Heart right ventricle (tissue), 16 donors: ENCODE measurements at regions not wholly inside any gene's neighbourhood (a gene's known extent, or its start where the extent isn't known, plus 50 kb on each side); places are given as distances from the start of the nearest gene placed in this dataset.
"Not testable (repeated sequence)": the region's sequence is repeated elsewhere in the genome, so short reads cannot be mapped to it uniquely, and the experiment has no call there.

ENCODE experiments used
- ATAC-seq, 8 donors: fragments of 200-7000 bp; cut with Tn5 transposase; one replicate each; pipeline ENCODE4 v1.9.1; 2020; ENCODE audit warnings: mild to moderate bottlenecking in 8 of 8, moderate library complexity in 8 of 8, moderate number of reproducible peaks in 1 of 8
- DNase-seq, 2 donors: peaks; one replicate each; pipeline ENCODE4 v3.0.0-alpha.2; 2020
- H3K27ac ChIP-seq, 10 donors: fragments of 200-600 bp; sonication (generic) in 2 of 10; one replicate each; pipeline versions ENCODE4 v1.5.0 to v1.8.0; 2020 to 2022; ENCODE audit warnings: mild to moderate bottlenecking in 3 of 10
- H3K27me3 ChIP-seq, 7 donors: fragments of 200-600 bp; one replicate each; pipeline ENCODE4 v1.8.0; 2021 to 2022; ENCODE audit warnings: mild to moderate bottlenecking in 2 of 7
- H3K36me3 ChIP-seq, 9 donors: fragments of 200-600 bp; sonication (generic) in 1 of 9; one replicate each; pipeline versions ENCODE4 v1.5.0 to v1.8.0; 2020 to 2022; ENCODE audit warnings: mild to moderate bottlenecking in 2 of 9
- H3K4me1 ChIP-seq, 9 donors: fragments of 200-600 bp; sonication (generic) in 1 of 9; one replicate each; pipeline versions ENCODE4 v1.5.0 to v1.8.0; 2020 to 2022; ENCODE audit warnings: mild to moderate bottlenecking in 4 of 9
- H3K4me3 ChIP-seq, 10 donors: fragments of 200-600 bp; sonication (generic) in 2 of 10; one replicate each; pipeline versions ENCODE4 v1.5.0 to v1.8.0; 2020 to 2022; ENCODE audit warnings: mild to moderate bottlenecking in 7 of 10, moderate library complexity in 2 of 10
- H3K9me3 ChIP-seq, 11 donors: fragments of 200-600 bp in 10 of 11; sonication (generic) in 2 of 11; one replicate each; pipeline versions ENCODE4 v1.5.0 to v1.8.0; 2013 to 2022; ENCODE audit warnings: mild to moderate bottlenecking in 2 of 11, control low read depth in 1 of 11, moderate library complexity in 1 of 11
- WGBS, 2 donors: extraction: QIAGEN DNeasy Blood & Tissue Kit; methylation state at CpG; one replicate each; pipeline ENCODE4 v1.1.7; 2013; ENCODE audit warnings: inconsistent platforms in 1 of 2; 5-methylcytosine and 5-hydroxymethylcytosine counted together
- intact Hi-C, 10 donors: fragments of 100-400 bp; cut with DNase I; formaldehyde crosslinking; loops; one replicate each; pipeline versions ENCODE4 v1.11.1 to v1.14.2; 2022
- TF ChIP-seq, protein P1 (sequence below), 9 donors: fragments of 200-600 bp; sonication (generic) in 2 of 9; IDR thresholded peaks; one replicate each; pipeline versions ENCODE4 v1.5.0 to v1.8.0; 2021 to 2022; ENCODE audit warnings: antibody characterized with exemption in 9 of 9, mild to moderate bottlenecking in 5 of 9, moderate library complexity in 1 of 9
- donor health status: Arrhythmogenic right ventricular cardiomyopathy.
- donor health status: ischemic (EF 13 %, LVEDD 7.1; RV severe dilation, severe dysfunction).
- donor health status: healthy with polysubstance abuse.
- donor health status: DM: no; HTN: yes; CAD: no.
- donor health status: DM: no; HTN: no; CAD: no.
- donor health status: ischemic (EF 25% LVEDD 6.9; RV normal size, moderate dysfunction).
- donor health status: ischemic (EF 25% LVEDD 5.7; RV mildly dilated, moderate dysfunction).
- donor health status: healthy.
- donor health status: DM: yes; HTN: yes; CAD: no.
- donor health status: Ischemic cardiomyopathy.
- donor health status: ischemic (EF 35%, LVEDD 5.7; RV mildly dilated, moderate dysfunction).
- donor health status: nonischemic (EF 11% LVEDD 7.7; RV severe dilation, severe dysfunction).
- donor health status: DM: yes; HTN: yes; CAD: no.
- donor health status: PGD.
- donor health status: ischemic (EF 29% LVEDD 5.4; RV normal size, mild dysfunction).
- donor health status: nonischemic (EF 23%, LVEDD 6.1; RV moderate dilation, normal function).

DNA sequence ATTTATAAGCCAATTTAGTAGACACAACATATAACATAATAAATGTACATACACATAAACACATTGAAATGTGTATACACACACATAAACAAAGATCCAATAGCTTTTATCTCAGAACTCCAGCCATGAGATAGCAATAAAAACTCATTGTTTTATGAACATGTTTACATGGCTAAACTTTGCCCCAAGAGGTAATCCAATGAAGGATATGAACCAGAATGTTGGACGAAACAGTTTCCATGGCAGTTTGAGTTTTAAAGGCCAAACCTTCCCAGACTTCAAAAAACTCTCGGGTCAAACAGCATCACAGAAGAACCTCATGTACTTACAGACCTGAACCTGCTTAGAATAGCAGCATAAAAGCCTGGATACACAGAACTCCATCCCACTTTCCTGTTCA, 97.2 kb upstream of the WDR75 start:
- Histone ChIP-seq H3K9me3 (peaks cover 0 to 23% (median 1%) of the 10 kb centered on the region in 11 donors), H3K27me3 (no peaks in the 10 kb centered on the region), H3K36me3 (no peaks in the 10 kb centered on the region), H3K4me1 (peaks cover 0 to 6% (median 0%) of the 10 kb centered on the region in 9 donors), H3K4me3 (no peak overlapping the region), H3K27ac (no peak overlapping the region)
- TF ChIP-seq, protein P1, sequence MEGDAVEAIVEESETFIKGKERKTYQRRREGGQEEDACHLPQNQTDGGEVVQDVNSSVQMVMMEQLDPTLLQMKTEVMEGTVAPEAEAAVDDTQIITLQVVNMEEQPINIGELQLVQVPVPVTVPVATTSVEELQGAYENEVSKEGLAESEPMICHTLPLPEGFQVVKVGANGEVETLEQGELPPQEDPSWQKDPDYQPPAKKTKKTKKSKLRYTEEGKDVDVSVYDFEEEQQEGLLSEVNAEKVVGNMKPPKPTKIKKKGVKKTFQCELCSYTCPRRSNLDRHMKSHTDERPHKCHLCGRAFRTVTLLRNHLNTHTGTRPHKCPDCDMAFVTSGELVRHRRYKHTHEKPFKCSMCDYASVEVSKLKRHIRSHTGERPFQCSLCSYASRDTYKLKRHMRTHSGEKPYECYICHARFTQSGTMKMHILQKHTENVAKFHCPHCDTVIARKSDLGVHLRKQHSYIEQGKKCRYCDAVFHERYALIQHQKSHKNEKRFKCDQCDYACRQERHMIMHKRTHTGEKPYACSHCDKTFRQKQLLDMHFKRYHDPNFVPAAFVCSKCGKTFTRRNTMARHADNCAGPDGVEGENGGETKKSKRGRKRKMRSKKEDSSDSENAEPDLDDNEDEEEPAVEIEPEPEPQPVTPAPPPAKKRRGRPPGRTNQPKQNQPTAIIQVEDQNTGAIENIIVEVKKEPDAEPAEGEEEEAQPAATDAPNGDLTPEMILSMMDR (IDR thresholded peaks at IDR 0.05), result no peak
- intact Hi-C loops, result no loop called here
- 87 to 88% methylated on average over 2 of the region's 2 CpGs for WGBS, 2 donors
- ATAC-seq (no peak), DNase-seq (no peak)

DNA sequence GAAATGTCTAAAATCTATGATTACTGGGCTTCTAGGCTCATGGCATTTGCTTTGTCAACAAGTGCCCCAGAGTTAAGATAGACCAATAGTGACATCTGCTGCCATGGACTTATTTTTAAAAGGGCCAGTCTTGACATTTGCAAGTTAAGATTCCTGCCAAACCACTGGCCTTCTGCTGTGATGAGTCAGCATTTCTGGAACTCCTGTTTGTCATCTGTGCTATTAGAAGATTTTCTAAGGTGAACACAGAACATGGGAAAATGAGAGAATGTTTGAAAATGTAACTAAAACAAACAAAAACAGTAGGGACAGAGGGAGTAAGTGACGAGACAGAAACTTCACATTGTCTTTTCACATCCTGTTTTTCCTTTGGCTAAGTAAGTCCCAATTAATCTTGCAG, 93.7 kb upstream of the WDR75 start:
- Histone ChIP-seq H3K36me3 (no peaks in the 10 kb centered on the region), H3K4me1 (peaks cover 0 to 9% (median 0%) of the 10 kb centered on the region in 9 donors), H3K27me3 (no peaks in the 10 kb centered on the region), H3K4me3 (no peak overlapping the region), H3K9me3 (peaks cover 0 to 19% (median 0%) of the 10 kb centered on the region in 11 donors), H3K27ac (peak overlapping the region in 8 of 10 donors; percentile 29 to 78 (median 54))
- TF ChIP-seq, protein P1 (IDR thresholded peaks at IDR 0.05), result peak in 6 of 9 donors; percentile 21 to 43 (median 35)
- DNase-seq (peak in 1 of 2 donors; percentile 33), ATAC-seq (peak; percentile 69 to 92 (median 80))
- WGBS, 2 donors, result 31 to 53% methylated on average over 1 of the region's 1 CpG
- intact Hi-C loops, result loop anchor here in 2 of 10 donors (5.0 kb wide), 2 partner anchors 65 to 255 kb away; no protein-coding TSS in a partner anchor

DNA sequence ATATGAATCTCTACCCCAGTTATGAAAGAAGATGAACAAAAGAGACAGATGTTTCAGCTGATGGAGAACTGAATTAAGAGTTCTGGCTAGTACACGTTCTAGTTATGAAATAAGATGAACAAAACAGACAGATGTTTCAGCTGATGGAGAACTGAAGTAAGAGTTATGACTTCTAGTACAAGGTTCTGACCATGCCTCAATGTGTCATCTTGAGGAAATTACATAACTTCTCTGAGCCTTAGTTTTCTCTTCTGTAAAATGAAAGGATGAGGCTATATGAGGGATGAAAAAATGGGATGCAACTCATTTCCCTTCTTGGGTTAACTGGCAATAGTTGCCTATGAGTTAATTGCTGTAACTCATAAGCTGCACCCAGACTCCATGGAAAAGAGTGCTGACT, 92.9 kb upstream of the WDR75 start:
- intact Hi-C loops, result loop anchor here in 2 of 10 donors (5.0 kb wide), 2 partner anchors 64 to 256 kb away; no protein-coding TSS in a partner anchor
- H3K36me3 ChIP-seq, result no peaks in the 10 kb centered on the region
- 61 to 74% methylated on average over 1 of the region's 1 CpG for WGBS, 2 donors
- no peak overlapping the region for H3K4me3 ChIP-seq
- no peaks in the 10 kb centered on the region for H3K27me3 ChIP-seq
- ATAC-seq (peak in 1 of 8 donors; percentile 46), DNase-seq (no peak)
- peaks cover 0 to 9% (median 0%) of the 10 kb centered on the region in 9 donors for H3K4me1 ChIP-seq
- peak overlapping the region in 7 of 10 donors; percentile 29 to 78 (median 58) for H3K27ac ChIP-seq
- TF ChIP-seq, protein P1 (IDR thresholded peaks at IDR 0.05), result no peak
- H3K9me3 ChIP-seq, result peaks cover 0 to 19% (median 0%) of the 10 kb centered on the region in 11 donors

DNA sequence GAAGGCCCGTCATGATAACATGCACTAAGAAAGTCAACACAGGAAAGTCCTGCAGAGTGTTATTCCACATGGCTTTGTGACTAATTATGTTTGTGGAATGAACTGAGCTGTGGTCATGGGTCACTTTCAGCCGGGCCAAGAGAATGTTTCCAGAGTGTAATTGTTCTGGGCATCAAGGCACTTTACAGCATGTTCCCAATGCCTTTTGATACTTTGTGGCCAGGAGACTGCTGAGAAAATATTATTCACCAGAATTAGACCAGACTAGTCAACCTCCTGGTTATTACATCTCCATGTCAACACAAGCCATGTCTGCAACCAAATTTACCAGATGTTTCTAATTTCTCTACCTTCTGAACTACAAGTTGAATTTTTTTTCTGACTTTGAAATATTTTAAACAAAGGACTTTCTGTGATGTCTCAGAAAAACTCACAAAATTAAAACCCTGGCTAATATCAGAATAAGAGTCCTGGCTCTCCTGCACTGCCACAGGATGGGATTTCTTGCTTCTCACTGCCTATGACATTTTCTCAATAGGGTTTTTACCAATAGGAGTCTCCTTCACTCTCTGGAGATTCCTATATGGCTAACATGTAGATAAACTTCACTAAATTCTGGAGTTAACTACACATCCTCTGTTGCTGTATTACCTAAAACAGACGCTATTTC, 90.6 kb upstream of the WDR75 start:
- DNase-seq (peak in 1 of 2 donors; percentile 36), ATAC-seq (peak; percentile 68 to 93 (median 77))
- intact Hi-C loops, result loop anchor here in 1 of 10 donors (5.0 kb wide), 1 partner anchor 733 kb away; no protein-coding TSS in a partner anchor
- Histone ChIP-seq H3K4me1 (peaks cover 0 to 9% (median 0%) of the 10 kb centered on the region in 9 donors), H3K4me3 (no peak overlapping the region), H3K27me3 (no peaks in the 10 kb centered on the region), H3K36me3 (no peaks in the 10 kb centered on the region), H3K27ac (peak overlapping the region in 6 of 10 donors; percentile 38 to 74 (median 46)), H3K9me3 (peaks cover 0 to 19% (median 0%) of the 10 kb centered on the region in 11 donors)
- TF ChIP-seq, protein P1 (IDR thresholded peaks at IDR 0.05), result no peak
- 23 to 44% methylated on average over 3 of the region's 3 CpGs for WGBS, 2 donors

DNA sequence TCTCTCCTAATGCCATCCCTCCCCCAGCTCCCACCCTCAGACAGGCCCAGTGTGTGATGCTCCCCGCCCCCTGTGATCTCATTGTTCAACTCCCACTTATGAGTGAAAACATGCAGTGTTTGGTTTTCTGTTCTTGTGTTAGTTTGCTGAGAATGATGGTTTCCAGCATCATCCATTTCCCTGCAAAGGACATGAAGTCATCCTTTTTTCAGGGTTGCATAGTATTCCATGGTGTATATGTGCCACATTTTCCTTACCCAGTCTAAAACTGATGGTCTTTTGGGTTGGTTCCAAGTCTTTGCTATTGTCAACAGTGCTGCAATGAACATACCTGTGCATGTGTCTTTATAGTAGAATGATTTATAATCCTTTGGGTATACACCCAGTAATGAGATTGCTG, 89.3 kb upstream of the WDR75 start:
- not testable (repeated sequence) for ATAC-seq, H3K36me3 ChIP-seq, H3K27ac ChIP-seq, H3K4me1 ChIP-seq, H3K4me3 ChIP-seq, H3K27me3 ChIP-seq, DNase-seq
- H3K9me3 ChIP-seq, result peaks cover 0 to 19% (median 0%) of the 10 kb centered on the region in 11 donors
- intact Hi-C loops, result loop anchor here in 1 of 10 donors (5.0 kb wide), 1 partner anchor 735 kb away; no protein-coding TSS in a partner anchor
- 88 to 98% methylated on average over 1 of the region's 1 CpG for WGBS, 2 donors

DNA sequence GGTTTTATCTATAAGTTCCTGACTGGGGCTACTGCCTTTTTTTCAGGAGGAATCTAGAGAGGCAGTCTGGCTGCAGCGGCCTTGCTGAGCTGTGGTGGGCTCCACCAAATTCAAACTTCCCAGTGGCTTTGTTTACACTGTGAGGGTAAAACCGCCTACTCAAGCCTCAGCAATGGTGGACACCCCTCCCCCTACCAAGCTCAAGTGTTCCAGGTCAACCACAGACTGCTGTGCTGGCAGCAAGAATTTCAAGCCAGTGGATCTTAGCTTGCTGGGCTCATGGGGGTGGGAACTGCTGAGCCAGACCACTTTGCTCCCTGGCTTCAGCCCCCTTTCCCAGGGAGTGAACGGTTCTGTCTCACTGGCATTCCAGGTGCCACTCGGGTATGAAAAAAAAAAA, 83.9 kb upstream of the WDR75 start:
- H3K36me3 ChIP-seq, result not testable (repeated sequence)
- WGBS, 2 donors, result 91 to 92% methylated on average over 4 of the region's 4 CpGs

More for the DNA sequence above, 83.9 kb upstream of the WDR75 start:
- H3K27ac ChIP-seq, DNase-seq, H3K4me1 ChIP-seq, intact Hi-C loops, H3K9me3 ChIP-seq, ATAC-seq, H3K27me3 ChIP-seq, H3K4me3 ChIP-seq: not testable (repeated sequence)
